GM21381 (cell line): ENCODE measurements at regions not wholly inside any gene's neighbourhood (a gene's known extent, or its start where the extent isn't known, plus 50 kb on each side); places are given as distances from the start of the nearest gene placed in this dataset.

Experiments
- ATAC-seq: cut with Tn5 transposase; IDR thresholded peaks from one replicate; pipeline ENCODE4 v1.9.1; 2021; ENCODE audit warnings: mild to moderate bottlenecking, moderate library complexity; ENCODE audit not compliant: unreplicated experiment

GRCh38 chrX:39377773-39378172 is 576.5 kb downstream of the MID1IP1 start:
- ATAC-seq = no peak

- ATAC-seq = no peak
Observed at GRCh38 chrX:39381422-39381821, 580.2 kb downstream of the MID1IP1 start.

- ATAC-seq = no peak
Observed at GRCh38 chrX:39384996-39385395, 583.7 kb downstream of the MID1IP1 start.

GRCh38 chrX:39388730-39389129 is 587.5 kb downstream of the MID1IP1 start:
- ATAC-seq = no peak

- no peak for ATAC-seq
Observed at GRCh38 chrX:39396358-39396995, 595.2 kb downstream of the MID1IP1 start.

- no peak for ATAC-seq
Observed at GRCh38 chrX:39397561-39398199, 596.4 kb downstream of the MID1IP1 start.

- no peak for ATAC-seq
Observed at GRCh38 chrX:39398215-39398962, 597.1 kb downstream of the MID1IP1 start.

GRCh38 chrX:39398963-39399261 is 597.7 kb downstream of the MID1IP1 start:
- no peak for ATAC-seq

- ATAC-seq = no peak
Observed at GRCh38 chrX:39399387-39399786, 598.1 kb downstream of the MID1IP1 start.

- no peak for ATAC-seq
Observed at GRCh38 chrX:39401483-39402110, 600.3 kb downstream of the MID1IP1 start.

- no peak for ATAC-seq
Observed at GRCh38 chrX:39402158-39402557, 600.9 kb downstream of the MID1IP1 start.

- no peak for ATAC-seq
Observed at GRCh38 chrX:39406799-39407198, 605.5 kb downstream of the MID1IP1 start.

GRCh38 chrX:39409246-39409917 is 608.1 kb downstream of the MID1IP1 start:
- no peak for ATAC-seq

GRCh38 chrX:39414290-39414854 is 613.1 kb downstream of the MID1IP1 start:
- ATAC-seq = no peak

- ATAC-seq = no peak
Observed at GRCh38 chrX:39416547-39417260, 615.4 kb downstream of the MID1IP1 start.

GRCh38 chrX:39418254-39418704 is 617.0 kb downstream of the MID1IP1 start:
- no peak for ATAC-seq

GRCh38 chrX:39418731-39419638 is 617.7 kb downstream of the MID1IP1 start:
- no peak for ATAC-seq

- ATAC-seq = no peak
Observed at GRCh38 chrX:39421006-39421405, 619.7 kb downstream of the MID1IP1 start.

- ATAC-seq = no peak
Observed at GRCh38 chrX:39425124-39425806, 624.0 kb downstream of the MID1IP1 start.
